ENCODE measurements at regions not wholly inside any gene's neighbourhood (a gene's known extent, or its start where the extent isn't known, plus 50 kb on each side); places are given as distances from the start of the nearest gene placed in this dataset.
A peak's percentile ranks its signal among the peaks of the same experiment; 100 is the strongest.

DNA sequence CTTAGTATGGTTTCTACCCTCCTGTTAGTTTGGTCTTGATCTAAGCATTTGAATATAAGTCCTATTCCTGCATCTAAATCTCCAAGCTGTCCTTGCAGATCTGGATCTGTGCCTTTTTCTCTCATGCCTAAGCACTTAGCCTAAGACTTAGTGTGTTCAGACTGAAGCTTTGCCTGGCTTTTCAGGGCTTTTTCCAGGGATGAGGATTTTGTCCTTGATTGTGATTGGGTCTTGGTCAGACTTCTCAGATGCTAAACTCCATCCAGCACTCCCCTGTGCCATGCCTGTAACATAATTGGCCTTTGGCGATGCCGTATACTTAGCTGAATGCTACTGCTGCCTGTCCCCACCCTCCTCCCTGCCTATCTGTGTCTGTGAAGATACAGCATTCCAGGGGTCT lies 98.1 kb upstream of the NRIP1 start:
- ATAC-seq (replicated peaks in 1 of 2) (no peak), DNase-seq (no peak)
- Mint-ChIP-seq H3K27ac (no peak overlapping the region), H3K4me3 (no peak overlapping the region), H3K27me3 (ENCODE audit: low read depth) (peaks cover 7% of the 10 kb centered on the region), H3K9me3 (peaks cover 0 to 5% of the 10 kb centered on the region in 2 donors), H3K36me3 (ENCODE audit: insufficient read depth in 2 of 2) (peaks cover 0 to 3% of the 10 kb centered on the region in 2 donors), H3K4me1 (ENCODE audit: low read depth) (peaks cover 4% of the 10 kb centered on the region)

DNA sequence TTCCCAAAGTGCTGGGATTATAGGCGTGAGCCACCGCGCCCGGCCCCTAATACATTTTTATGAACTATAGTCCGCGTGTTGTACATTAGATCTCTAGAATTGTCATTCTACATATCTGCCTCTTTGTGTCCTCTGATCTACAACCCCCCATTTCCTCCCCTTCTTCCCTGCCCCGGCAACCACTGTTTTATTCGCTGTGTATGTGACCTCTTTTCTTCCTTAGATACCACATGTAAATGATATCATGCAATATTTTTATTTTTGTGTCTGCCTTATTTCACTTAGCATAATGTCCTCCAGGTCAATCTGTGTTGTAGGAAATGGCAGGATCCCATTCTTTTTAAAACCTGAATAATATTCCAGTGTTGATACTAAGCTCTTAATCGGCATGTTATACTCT lies 99.5 kb upstream of the NRIP1 start:
- Mint-ChIP-seq H3K9me3 (peaks cover 0 to 1% of the 10 kb centered on the region in 2 donors), H3K4me3 (no peak overlapping the region), H3K4me1 (ENCODE audit: low read depth) (peaks cover 3% of the 10 kb centered on the region), H3K36me3 (ENCODE audit: insufficient read depth in 2 of 2) (no peaks in the 10 kb centered on the region), H3K27me3 (ENCODE audit: low read depth) (peaks cover 7% of the 10 kb centered on the region), H3K27ac (no peak overlapping the region)
- ATAC-seq (replicated peaks in 1 of 2) (no peak), DNase-seq (no peak)

DNA sequence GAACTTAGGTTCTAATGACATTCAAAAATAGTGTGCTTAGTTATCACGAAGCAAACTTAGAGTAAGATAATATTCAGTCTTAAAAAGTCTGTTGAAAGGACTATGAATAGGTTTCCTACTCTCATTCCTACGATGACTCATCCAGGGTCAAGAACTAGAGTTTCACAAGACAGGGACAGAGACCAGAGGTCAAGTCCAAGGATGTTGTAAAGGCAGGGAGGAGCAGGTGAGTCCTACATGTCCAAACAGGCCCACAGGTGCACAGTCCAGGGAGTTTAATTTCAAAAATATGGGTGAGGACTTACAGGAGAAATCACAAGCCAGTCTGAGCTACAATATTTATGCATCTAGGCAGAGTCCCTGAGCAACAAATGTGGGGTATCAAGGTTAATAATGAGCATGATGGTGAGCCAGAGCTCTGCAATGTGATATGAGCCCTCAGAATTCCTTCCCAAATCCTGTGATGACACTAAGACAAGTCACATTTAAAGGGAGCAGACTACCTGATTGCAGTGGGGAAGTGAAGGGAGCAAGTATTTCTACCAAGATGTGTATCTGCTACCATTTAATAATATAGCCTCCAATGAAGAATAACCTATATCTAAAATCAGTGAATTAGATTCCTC lies 100.0 kb upstream of the NRIP1 start:
- H3K9me3 Mint-ChIP-seq: peaks cover 0 to 1% of the 10 kb centered on the region in 2 donors
- ATAC-seq (replicated peaks in 1 of 2) (no peak), DNase-seq (no peak)
- peaks cover 7% of the 10 kb centered on the region for H3K27me3 Mint-ChIP-seq (ENCODE audit: low read depth)
- H3K27ac Mint-ChIP-seq: no peak overlapping the region
- no peaks in the 10 kb centered on the region for H3K4me1 Mint-ChIP-seq (ENCODE audit: low read depth)
- no peak overlapping the region for H3K4me3 Mint-ChIP-seq
- no peaks in the 10 kb centered on the region for H3K36me3 Mint-ChIP-seq (ENCODE audit: insufficient read depth in 2 of 2)

DNA sequence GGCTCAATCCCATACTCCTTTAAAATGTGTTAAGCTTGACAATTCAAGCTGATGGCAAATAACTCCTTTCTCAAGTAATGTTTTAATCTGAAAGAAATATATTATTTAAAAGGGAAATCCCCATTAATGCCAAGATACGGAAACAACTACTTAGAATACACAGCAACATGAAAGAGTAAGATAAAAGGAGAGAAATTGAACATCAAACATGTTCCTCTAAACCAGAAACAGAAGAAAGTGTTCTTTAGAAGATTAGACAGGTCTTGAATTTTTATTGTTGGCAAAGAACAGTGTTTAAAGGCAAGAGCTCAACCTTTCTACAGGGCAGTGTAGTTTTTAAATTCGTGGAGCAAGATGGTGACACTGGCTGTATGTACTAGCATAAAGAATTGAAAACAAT lies 105.8 kb upstream of the NRIP1 start:
- DNase-seq (no peak), ATAC-seq (replicated peaks in 1 of 2) (no peak)
- no peaks in the 10 kb centered on the region for H3K4me1 Mint-ChIP-seq (ENCODE audit: low read depth)
- H3K4me3 Mint-ChIP-seq: no peak overlapping the region
- H3K27me3 Mint-ChIP-seq (ENCODE audit: low read depth): no peaks in the 10 kb centered on the region
- peaks cover 0 to 1% of the 10 kb centered on the region in 2 donors for H3K9me3 Mint-ChIP-seq
- H3K36me3 Mint-ChIP-seq (ENCODE audit: insufficient read depth in 2 of 2): no peaks in the 10 kb centered on the region
- no peak overlapping the region for H3K27ac Mint-ChIP-seq

DNA sequence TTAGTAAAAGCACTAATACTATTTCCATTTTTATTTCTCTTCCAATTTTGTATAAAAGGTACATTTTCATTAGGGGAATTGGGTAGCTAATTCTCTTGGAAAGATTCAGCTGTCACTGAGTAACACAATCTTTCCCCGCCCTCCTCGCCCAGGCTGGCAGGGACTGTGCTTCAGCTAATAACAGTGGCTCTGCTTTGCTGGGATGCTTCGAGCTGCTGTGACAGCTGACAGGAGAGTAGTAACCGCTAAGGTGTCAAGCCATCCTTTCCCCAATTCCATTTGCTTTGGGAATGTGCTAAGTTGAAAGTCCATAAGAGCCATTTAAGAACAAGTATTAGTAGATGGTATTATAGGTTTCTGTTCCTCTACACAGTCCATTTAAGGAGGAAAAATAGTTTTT lies 106.7 kb upstream of the NRIP1 start:
- Mint-ChIP-seq H3K36me3 (ENCODE audit: insufficient read depth in 2 of 2) (no peaks in the 10 kb centered on the region), H3K27ac (no peak overlapping the region), H3K4me3 (no peak overlapping the region), H3K4me1 (ENCODE audit: low read depth) (no peaks in the 10 kb centered on the region), H3K9me3 (peaks cover 0 to 1% of the 10 kb centered on the region in 2 donors), H3K27me3 (ENCODE audit: low read depth) (no peaks in the 10 kb centered on the region)
- ATAC-seq (replicated peaks in 1 of 2) (no peak), DNase-seq (no peak)

DNA sequence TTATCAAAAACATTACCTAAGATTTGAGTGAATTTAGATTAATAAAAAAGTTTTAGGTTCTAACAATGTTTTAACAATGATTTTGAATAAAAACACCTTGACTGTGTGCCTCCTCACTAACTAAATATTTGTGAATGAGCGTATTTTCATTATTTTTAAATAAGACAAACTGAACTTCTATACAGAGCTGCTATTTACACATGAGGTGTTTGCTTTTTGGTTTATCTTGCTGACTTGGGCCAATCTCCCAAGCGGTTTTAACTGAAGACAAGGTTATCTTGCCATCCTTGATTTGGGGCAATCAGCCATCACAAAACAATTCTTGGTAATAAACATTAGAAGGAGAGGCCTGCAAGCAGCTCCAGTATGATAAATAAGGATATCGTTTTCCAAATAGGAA lies 108.2 kb upstream of the NRIP1 start:
- Mint-ChIP-seq H3K4me1 (ENCODE audit: low read depth) (no peaks in the 10 kb centered on the region), H3K9me3 (peaks cover 0 to 1% of the 10 kb centered on the region in 2 donors), H3K27ac (no peak overlapping the region), H3K4me3 (no peak overlapping the region), H3K36me3 (ENCODE audit: insufficient read depth in 2 of 2) (no peaks in the 10 kb centered on the region), H3K27me3 (ENCODE audit: low read depth) (no peaks in the 10 kb centered on the region)
- DNase-seq (no peak), ATAC-seq (replicated peaks in 1 of 2) (no peak)

DNA sequence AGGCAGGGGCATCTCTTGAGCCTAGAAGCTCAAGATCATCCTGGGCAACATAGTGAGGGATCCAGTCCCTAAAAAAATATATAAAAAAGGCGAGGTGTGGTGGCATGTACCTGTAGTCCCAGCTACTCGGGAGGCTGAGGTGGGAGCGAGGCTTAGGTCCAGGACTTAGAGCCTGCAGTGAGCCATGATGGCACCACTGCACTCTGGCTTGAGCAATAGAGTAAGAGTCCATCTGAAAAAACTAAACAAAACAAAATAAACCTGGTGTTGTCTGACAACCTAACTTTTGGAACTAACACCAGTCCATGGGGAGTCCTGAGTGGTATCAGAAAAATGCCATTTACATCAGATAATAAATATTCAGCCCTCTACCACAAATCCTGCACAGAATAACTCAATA lies 110.1 kb upstream of the NRIP1 start:
- Mint-ChIP-seq H3K9me3 (no peaks in the 10 kb centered on the region), H3K36me3 (ENCODE audit: insufficient read depth in 2 of 2) (no peaks in the 10 kb centered on the region), H3K4me1 (ENCODE audit: low read depth) (no peaks in the 10 kb centered on the region), H3K4me3 (no peak overlapping the region), H3K27me3 (ENCODE audit: low read depth) (no peaks in the 10 kb centered on the region), H3K27ac (no peak overlapping the region)
- ATAC-seq (replicated peaks in 1 of 2) (no peak), DNase-seq (no peak)

DNA sequence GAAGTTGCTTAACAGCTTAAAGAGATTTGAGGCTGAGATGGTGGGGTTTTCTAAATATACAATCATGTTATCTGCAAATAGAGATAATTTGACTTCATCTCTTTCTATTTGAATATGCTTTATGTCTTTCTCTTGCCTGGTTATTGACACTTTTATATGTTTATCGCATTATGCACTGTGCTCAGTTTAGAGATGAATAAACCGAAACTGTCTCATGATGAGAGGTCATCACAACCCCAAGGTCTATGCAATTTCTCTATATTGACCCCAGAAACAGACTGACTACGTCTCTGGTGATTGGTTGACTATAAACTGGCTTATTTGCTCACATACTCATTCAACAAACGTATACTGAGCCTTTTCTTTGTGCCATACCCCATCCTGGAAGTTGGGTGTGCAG lies 117.9 kb upstream of the NRIP1 start:
- peaks cover 0 to 5% of the 10 kb centered on the region in 2 donors for H3K9me3 Mint-ChIP-seq
- DNase-seq (no peak), ATAC-seq (replicated peaks in 1 of 2) (peak in 1 of 2 donors; percentile 15)
- no peak overlapping the region for H3K4me3 Mint-ChIP-seq
- no peak overlapping the region for H3K27ac Mint-ChIP-seq
- H3K4me1 Mint-ChIP-seq (ENCODE audit: low read depth): no peaks in the 10 kb centered on the region
- peaks cover 0 to 1% of the 10 kb centered on the region in 2 donors for H3K36me3 Mint-ChIP-seq (ENCODE audit: insufficient read depth in 2 of 2)
- no peaks in the 10 kb centered on the region for H3K27me3 Mint-ChIP-seq (ENCODE audit: low read depth)

DNA sequence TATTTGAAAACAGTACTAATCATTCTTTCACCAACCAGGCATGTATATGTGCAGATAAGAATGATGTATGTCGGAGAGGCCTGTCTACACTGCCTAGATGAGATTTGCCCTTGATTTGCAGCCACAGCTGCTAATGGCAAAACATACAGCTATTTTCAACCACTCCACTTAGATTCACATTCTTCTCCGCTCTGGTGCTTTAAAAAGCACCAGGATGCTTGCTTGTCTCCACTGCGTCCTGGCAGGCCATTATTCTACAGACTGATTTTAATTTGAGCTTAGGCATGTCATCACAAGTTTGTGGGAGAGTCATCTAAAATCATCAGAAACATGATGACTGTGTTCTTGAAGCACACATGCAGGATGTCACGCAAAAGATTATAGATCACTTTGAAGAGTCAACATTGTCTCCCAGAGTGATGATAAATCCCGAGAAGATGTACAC lies 119.0 kb upstream of the NRIP1 start:
- Mint-ChIP-seq H3K36me3 (ENCODE audit: insufficient read depth in 2 of 2) (peaks cover 0 to 1% of the 10 kb centered on the region in 2 donors), H3K27me3 (ENCODE audit: low read depth) (no peaks in the 10 kb centered on the region), H3K27ac (no peak overlapping the region), H3K4me1 (ENCODE audit: low read depth) (no peaks in the 10 kb centered on the region), H3K4me3 (no peak overlapping the region), H3K9me3 (peaks cover 0 to 5% of the 10 kb centered on the region in 2 donors)
- DNase-seq: no peak
- ATAC-seq (replicated peaks in 1 of 2): no peak

DNA sequence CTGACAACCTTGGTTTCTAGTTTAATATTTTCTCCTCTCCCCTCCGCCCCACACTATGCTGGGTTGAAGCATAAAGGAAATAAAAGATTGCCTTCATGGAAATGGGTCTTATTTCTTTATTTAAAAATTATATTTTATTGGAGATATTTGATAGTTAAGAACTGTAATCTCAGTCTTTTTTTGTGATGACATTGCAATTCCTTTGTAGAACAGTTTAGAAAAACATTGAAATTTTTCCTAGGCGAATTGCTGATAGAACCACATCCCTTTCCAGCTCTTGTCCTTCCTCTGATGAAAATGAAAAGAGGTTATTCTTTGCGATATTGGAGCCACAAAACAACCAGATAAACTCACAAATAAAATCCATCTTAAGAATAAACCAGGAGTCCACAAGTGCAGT lies 125.6 kb upstream of the NRIP1 start:
- no peak for DNase-seq
- no peak for ATAC-seq (replicated peaks in 1 of 2)
- Mint-ChIP-seq H3K4me3 (no peak overlapping the region), H3K9me3 (no peaks in the 10 kb centered on the region), H3K27me3 (ENCODE audit: low read depth) (no peaks in the 10 kb centered on the region), H3K4me1 (ENCODE audit: low read depth) (no peaks in the 10 kb centered on the region), H3K27ac (no peak overlapping the region), H3K36me3 (ENCODE audit: insufficient read depth in 2 of 2) (no peaks in the 10 kb centered on the region)

DNA sequence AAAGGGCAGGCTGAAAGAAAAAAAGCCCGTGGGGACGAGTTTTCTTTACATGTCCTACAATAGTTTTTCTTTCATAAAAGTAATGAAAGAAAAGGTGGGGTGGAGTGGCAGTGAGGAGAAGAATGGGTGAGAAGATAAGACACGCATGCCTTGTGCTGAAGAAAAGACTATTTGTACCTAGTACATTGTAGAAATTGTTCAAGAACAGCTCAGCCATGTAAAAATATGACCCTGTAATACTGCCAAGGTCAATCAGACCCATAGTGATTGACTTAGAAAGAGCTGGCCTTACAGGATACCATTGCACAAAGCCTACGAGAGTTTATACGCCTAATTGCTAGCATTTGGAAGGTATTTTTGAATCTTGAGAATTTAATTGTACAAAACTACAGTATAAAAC lies 126.0 kb upstream of the NRIP1 start:
- H3K9me3 Mint-ChIP-seq: no peaks in the 10 kb centered on the region
- ATAC-seq (replicated peaks in 1 of 2) (no peak), DNase-seq (no peak)
- no peak overlapping the region for H3K27ac Mint-ChIP-seq
- no peaks in the 10 kb centered on the region for H3K27me3 Mint-ChIP-seq (ENCODE audit: low read depth)
- no peak overlapping the region for H3K4me3 Mint-ChIP-seq
- H3K4me1 Mint-ChIP-seq (ENCODE audit: low read depth): no peaks in the 10 kb centered on the region
- no peaks in the 10 kb centered on the region for H3K36me3 Mint-ChIP-seq (ENCODE audit: insufficient read depth in 2 of 2)

DNA sequence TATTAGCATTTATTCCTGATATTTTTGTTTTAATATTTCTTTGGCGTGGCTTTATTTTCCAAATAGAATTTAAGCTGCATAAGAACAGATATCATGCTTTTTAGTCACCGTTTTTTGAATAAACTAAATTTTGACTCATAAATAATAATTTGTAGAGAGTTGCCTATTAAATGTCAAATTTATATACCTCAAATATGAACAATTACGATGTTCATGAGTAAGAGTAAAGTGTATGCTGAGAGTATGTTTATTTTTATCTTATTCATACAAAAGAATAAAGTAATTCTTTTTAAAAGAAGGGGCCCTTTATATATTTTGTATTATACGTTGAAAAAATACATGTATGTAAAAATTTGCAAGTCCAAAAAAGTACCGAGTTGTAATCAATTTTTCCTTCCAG lies 126.5 kb upstream of the NRIP1 start:
- Mint-ChIP-seq H3K4me3 (no peak overlapping the region), H3K27ac (no peak overlapping the region), H3K4me1 (ENCODE audit: low read depth) (no peaks in the 10 kb centered on the region), H3K9me3 (no peaks in the 10 kb centered on the region), H3K27me3 (ENCODE audit: low read depth) (no peaks in the 10 kb centered on the region), H3K36me3 (ENCODE audit: insufficient read depth in 2 of 2) (no peaks in the 10 kb centered on the region)
- ATAC-seq (replicated peaks in 1 of 2) (no peak), DNase-seq (no peak)

DNA sequence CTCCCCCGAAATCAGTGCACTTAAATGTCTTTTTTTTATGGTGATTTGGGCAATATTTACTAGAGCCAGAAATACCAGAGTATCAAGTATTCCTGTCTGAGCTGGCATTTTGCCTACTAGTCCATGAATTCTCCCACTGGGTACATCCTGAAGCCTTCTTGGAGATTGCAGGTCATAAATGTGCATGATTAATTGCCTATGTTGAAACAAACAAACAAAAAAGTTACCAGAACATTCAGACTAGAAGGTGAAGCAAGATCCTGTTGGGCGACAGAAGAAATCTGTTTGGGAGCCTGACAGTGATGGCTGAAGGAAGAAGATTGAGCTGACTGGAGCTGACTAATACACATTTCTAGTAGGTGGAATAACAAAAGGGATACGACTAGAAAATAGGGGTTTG lies 127.4 kb upstream of the NRIP1 start:
- Mint-ChIP-seq H3K27me3 (ENCODE audit: low read depth) (no peaks in the 10 kb centered on the region), H3K27ac (no peak overlapping the region), H3K9me3 (no peaks in the 10 kb centered on the region), H3K4me3 (no peak overlapping the region), H3K36me3 (ENCODE audit: insufficient read depth in 2 of 2) (no peaks in the 10 kb centered on the region), H3K4me1 (ENCODE audit: low read depth) (no peaks in the 10 kb centered on the region)
- DNase-seq (no peak), ATAC-seq (replicated peaks in 1 of 2) (no peak)

DNA sequence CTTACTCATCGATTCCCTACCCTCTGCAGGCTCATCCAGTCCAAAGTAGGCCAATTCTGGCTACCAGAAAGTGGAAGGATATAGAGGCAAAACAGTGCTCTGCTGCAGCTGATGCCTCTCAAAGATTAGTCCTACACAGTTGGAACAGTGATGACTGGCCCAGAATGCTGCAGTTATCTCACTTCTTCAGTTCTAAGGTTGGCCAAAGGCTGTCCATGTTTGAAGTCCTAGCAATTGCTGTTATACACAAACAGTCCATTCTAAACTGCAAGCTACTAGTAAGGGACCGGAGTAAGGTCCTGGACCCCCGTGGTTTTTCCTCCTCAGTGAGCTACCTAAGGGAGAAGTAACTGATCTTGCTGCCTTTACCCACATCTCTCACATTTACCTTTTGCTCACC lies 129.1 kb upstream of the NRIP1 start:
- Mint-ChIP-seq H3K4me3 (no peak overlapping the region), H3K36me3 (ENCODE audit: insufficient read depth in 2 of 2) (no peaks in the 10 kb centered on the region), H3K9me3 (no peaks in the 10 kb centered on the region), H3K27ac (no peak overlapping the region), H3K27me3 (ENCODE audit: low read depth) (no peaks in the 10 kb centered on the region), H3K4me1 (ENCODE audit: low read depth) (no peaks in the 10 kb centered on the region)
- no peak for DNase-seq
- ATAC-seq (replicated peaks in 1 of 2): no peak

All from activated T-cell treated with anti-CD3 and anti-CD28 coated beads, Interleukin-2, amount 50 U/mL, for 72 hours (primary cell).